ENCODE measurements at regions not wholly inside any gene's neighbourhood (a gene's known extent, or its start where the extent isn't known, plus 50 kb on each side); places are given as distances from the start of the nearest gene placed in this dataset.

DNA sequence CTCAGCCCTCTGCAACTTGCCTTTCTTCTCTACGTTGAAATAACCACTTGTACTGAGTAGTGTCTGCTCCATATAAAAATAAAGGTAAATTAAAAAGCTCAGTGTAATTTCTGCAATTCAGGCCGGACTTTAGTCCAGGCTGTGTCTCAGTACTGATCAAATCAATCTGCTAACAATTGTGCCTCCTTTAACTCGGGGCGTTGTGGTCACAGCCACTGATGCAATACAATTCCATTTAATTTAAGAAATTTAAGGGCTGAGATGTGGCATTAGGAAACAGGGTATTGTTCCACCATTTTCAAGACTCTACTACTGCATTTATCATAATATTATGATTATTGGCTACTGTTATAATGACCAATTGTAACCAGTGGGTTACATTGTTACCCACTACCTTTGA lies 60.0 kb upstream of the NPAS2 start:
- no peak for DNase-seq (ENCODE audit: low spot score)

DNA sequence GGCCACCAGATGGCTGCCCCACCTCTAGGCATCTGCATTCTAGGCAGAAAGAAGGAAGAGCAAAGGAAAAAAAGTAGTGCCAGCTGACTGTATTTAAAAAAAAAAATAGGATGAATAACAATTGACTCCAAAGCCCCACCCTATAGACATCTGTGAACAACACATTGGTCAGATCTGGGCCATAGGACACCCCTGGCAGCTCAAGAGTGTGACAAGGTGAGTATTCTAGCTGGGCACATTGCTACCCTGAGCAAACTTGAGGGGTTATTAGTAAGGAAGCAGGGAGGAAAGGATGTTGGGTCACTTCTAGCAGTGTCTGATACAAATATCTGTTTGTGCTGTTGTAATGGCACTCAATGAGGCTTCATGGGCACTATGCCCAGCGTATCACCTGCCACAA lies 58.6 kb upstream of the NPAS2 start:
- DNase-seq (ENCODE audit: low spot score): no peak

DNA sequence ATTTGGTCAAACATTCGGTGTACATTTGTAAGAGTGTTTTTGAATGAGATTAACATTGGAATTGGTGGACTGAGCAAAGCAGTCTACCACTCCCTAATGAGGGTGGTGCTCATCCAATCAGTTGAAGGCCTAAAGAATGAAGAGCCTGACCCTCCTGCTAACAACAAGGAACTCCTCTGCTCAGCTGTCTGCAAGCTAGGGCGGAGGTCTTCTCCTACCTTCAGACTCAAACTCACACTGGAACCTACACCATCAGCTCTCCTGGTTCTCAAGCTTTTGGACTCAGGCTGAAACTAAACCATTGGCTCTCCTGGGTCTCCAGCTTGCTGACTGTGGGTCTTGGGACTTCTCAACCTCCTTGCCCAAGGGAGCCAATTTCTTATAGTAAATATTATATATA lies 55.5 kb upstream of the NPAS2 start:
- no peak for DNase-seq (ENCODE audit: low spot score)

GRCh38 chr2:100765481-100765880 lies 54.5 kb upstream of the NPAS2 start:
- DNase-seq (ENCODE audit: low spot score): no peak

- DNase-seq (ENCODE audit: low spot score): no peak
Observed at GRCh38 chr2:100766256-100766655, 53.7 kb upstream of the NPAS2 start.

DNA sequence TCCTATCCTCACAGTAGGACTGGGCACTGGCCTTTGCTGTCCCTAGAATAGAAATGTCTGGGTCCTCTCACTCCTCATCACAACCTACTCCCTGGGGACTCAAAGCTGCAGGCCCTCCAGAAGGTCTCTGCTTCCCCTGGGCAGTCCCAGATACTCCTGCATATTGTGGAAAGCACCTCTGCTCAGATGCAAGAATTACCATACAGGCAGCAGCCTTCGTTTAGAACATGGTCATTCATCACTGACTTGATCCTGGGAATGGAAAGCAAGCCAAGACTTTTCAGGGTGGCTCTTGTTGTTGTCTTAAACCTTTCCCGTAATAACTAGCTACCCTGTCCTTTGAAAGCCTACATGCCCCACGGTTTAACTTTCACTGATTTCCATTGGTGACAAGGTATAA lies 53.1 kb upstream of the NPAS2 start:
- DNase-seq (ENCODE audit: low spot score): no peak

GRCh38 chr2:100767224-100767653 lies 52.7 kb upstream of the NPAS2 start:
- DNase-seq (ENCODE audit: low spot score): no peak

DNA sequence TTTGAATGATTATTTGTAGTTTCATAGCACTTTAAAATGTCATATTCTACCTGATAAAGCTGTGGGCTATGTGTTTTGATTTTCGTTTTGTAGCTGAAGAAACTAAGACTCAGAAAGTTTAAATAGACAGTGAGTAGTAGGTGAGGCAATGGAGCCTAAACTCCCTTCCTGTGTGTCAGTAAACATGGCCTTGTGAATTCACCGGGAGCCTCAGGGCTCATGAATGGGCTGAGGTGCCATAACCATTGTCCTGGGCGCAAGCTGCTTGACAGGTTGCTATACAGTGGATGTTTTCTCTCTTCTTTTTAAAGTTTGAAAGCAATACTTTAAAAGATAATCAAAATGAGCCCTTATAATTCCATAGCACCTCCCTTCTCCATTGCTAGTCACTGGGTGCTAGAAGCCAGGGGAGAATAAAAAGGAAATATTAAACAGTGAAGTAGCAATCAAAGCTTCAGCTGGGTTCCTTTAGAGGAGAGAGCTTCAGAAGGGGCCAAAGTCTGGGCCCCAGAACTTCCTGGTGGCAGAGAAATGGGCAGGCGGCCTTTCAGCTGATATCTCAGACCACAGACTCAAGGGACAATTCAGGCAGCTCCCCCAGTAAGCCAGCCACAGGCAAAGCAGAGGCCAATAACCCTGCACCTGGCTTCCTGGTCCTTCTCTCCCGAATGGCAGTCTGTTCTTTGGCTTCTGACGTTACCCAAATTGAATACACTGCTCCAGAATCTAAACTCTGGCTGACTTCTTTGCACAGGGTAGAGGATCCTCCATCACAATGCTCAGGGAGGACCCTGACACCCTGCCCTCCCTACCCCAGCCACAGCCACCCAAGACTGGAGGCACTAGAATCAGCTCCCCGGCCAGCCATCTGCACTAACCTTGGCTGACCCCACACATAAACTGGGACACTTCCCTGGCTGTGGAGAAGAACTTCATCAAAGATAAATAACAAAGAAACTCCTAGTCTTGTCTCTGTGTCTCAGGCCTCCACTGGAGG lies 51.8 kb upstream of the NPAS2 start:
- no peak for DNase-seq (ENCODE audit: low spot score)
